Activated T-helper 2 cell treated with anti-CD3 and anti-CD28 coated beads, Interferon-gamma antibody, Interleukin-2, Interleukin-4, amounts not matched to agents 10 μg/mL and 5 μg/mL and 100 μg/mL, durations not matched to agents 14 hours and 24 hours and 36 hours (primary cell): ENCODE measurements at regions not wholly inside any gene's neighbourhood (a gene's known extent, or its start where the extent isn't known, plus 50 kb on each side); places are given as distances from the start of the nearest gene placed in this dataset.
"Not testable (repeated sequence)": the region's sequence is repeated elsewhere in the genome, so short reads cannot be mapped to it uniquely, and the experiment has no call there.

Experiments used
- DNase-seq: peaks from one replicate; pipeline ENCODE4 v3.0.0; 2021; ENCODE audit warnings: low spot score
- H3K27ac Mint-ChIP-seq: one replicate; pipeline ENCODE4 v1.8.0; 2021; ENCODE audit warnings: mixed read lengths
- H3K27me3 Mint-ChIP-seq: one replicate; pipeline ENCODE4 v1.8.0; 2021; ENCODE audit warnings: low read depth, mixed read lengths
- H3K36me3 Mint-ChIP-seq: one replicate; pipeline ENCODE4 v1.8.0; 2021; ENCODE audit warnings: low read depth, mixed read lengths
- H3K4me1 Mint-ChIP-seq: one replicate; pipeline ENCODE4 v1.8.0; 2021; ENCODE audit warnings: low read depth, mixed read lengths
- H3K4me3 Mint-ChIP-seq: one replicate; pipeline ENCODE4 v1.8.0; 2021; ENCODE audit warnings: low read depth, mild to moderate bottlenecking, moderate library complexity, mixed read lengths
- H3K9me3 Mint-ChIP-seq: one replicate; pipeline ENCODE4 v1.8.0; 2021; ENCODE audit warnings: mixed read lengths
- intact Hi-C: fragments of 100-400 bp; cut with micrococcal nuclease; formaldehyde crosslinking; loops from one replicate; pipeline ENCODE4 v1.15.1; 2023

GRCh38 chr2:16970948-16971347 lies 305.3 kb upstream of the CYRIA start:
- H3K27me3 Mint-ChIP-seq, H3K27ac Mint-ChIP-seq, intact Hi-C loops, DNase-seq, H3K9me3 Mint-ChIP-seq, H3K4me1 Mint-ChIP-seq, H3K36me3 Mint-ChIP-seq, H3K4me3 Mint-ChIP-seq: not testable (repeated sequence)

- Mint-ChIP-seq H3K4me3 (no peak overlapping the region), H3K27me3 (no peaks in the 10 kb centered on the region), H3K27ac (no peak overlapping the region)
Measured at GRCh38 chr2:16962505-16962904, 296.9 kb upstream of the CYRIA start.

DNA sequence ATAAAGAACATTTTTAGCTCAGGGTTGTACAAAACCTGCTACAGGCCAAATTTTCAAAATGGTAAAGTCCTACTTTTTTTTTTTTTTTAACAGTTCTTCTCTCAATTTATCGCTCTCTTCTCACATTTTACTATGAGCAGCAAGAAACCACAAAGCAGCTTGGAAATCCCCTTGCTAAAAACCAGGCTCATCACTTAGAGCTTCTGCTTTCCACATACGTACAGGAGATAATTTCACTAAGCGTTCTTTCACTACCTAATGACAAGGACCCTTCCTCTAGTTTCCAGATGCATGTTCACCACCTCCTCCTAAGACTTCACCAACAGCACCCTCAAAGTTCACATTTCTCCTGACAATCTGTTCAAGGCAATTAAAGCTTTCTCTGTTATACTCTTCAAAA lies 294.9 kb upstream of the CYRIA start:
- DNase-seq = no peak
- no peak overlapping the region for H3K27ac Mint-ChIP-seq
- H3K27me3 Mint-ChIP-seq = no peaks in the 10 kb centered on the region
- intact Hi-C loops = no loop called here
- no peaks in the 10 kb centered on the region for H3K4me1 Mint-ChIP-seq
- H3K4me3 Mint-ChIP-seq = no peak overlapping the region
- no peaks in the 10 kb centered on the region for H3K36me3 Mint-ChIP-seq
- H3K9me3 Mint-ChIP-seq = no peaks in the 10 kb centered on the region

More at GRCh38 chr2:16962505-16962904, 296.9 kb upstream of the CYRIA start:
- intact Hi-C loops = no loop called here
- DNase-seq = no peak
- H3K4me1 Mint-ChIP-seq = no peaks in the 10 kb centered on the region
- no peaks in the 10 kb centered on the region for H3K9me3 Mint-ChIP-seq
- H3K36me3 Mint-ChIP-seq = no peaks in the 10 kb centered on the region

DNA sequence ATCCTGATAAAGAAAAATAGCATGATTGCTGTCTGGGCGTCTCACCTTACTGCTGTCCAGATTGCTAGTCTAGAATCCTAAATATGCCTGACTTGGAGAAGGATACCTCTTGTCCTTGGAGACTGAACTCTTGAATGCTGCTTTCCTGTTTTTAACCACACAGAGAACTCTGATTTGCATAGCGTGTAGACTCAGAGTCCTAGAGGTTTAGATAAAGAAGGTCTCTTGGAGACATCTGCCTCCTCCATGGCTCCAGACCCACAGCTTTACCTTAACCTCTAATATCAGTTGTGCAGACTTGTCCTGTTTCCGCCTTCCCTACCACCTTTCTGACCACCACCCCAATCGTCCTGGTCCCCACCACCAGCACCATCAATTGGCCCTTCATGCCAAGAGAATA lies 292.6 kb upstream of the CYRIA start:
- DNase-seq = no peak
- H3K9me3 Mint-ChIP-seq = no peaks in the 10 kb centered on the region
- no peaks in the 10 kb centered on the region for H3K4me1 Mint-ChIP-seq
- no peak overlapping the region for H3K4me3 Mint-ChIP-seq
- intact Hi-C loops = no loop called here
- no peaks in the 10 kb centered on the region for H3K36me3 Mint-ChIP-seq
- H3K27ac Mint-ChIP-seq = no peak overlapping the region
- H3K27me3 Mint-ChIP-seq = no peaks in the 10 kb centered on the region

DNA sequence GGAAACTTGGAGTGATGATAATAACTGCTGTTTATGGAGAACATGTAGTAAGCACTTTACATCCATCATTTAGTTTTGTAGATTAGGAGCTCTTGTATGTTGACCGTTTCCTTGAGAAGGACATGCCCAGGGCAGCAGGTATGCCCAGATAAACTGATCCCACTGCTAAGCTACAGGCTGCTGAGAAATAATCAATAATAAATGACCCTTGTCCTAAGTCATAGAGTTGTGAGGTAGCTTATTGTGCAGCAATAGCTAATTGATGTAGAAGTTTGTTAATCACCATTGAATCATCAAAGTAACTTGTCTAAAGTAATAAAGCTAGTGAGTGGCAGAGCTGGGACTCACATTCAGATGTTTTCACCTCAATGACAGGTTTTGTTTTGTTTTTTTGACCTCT lies 287.2 kb upstream of the CYRIA start:
- no peak overlapping the region for H3K4me3 Mint-ChIP-seq
- no peaks in the 10 kb centered on the region for H3K27me3 Mint-ChIP-seq
- H3K27ac Mint-ChIP-seq = no peak overlapping the region
- intact Hi-C loops = no loop called here
- H3K9me3 Mint-ChIP-seq = no peaks in the 10 kb centered on the region
- no peaks in the 10 kb centered on the region for H3K4me1 Mint-ChIP-seq
- no peak for DNase-seq
- no peaks in the 10 kb centered on the region for H3K36me3 Mint-ChIP-seq

DNA sequence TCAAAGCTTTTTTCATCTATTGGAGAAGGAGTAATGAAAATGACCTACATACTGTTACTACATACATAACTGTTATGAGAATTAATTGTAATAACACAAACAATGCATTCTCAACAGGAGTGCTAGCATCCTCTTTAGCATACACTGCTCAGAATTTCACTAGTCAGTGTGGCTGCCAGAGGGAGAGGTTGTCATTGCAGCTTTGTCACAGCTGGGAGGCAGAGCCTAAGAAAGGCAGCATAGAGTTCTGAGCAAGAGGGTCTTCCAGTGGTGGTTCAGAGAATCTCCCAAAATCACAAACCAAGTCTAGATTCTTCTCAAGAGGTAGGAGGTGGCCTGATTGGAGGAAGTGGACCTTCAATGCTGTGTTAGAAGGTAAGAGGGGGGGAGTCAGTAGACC lies 286.7 kb upstream of the CYRIA start:
- Mint-ChIP-seq H3K27ac (no peak overlapping the region), H3K36me3 (no peaks in the 10 kb centered on the region), H3K9me3 (no peaks in the 10 kb centered on the region), H3K4me1 (no peaks in the 10 kb centered on the region), H3K27me3 (no peaks in the 10 kb centered on the region), H3K4me3 (no peak overlapping the region)
- no peak for DNase-seq
- intact Hi-C loops = no loop called here

DNA sequence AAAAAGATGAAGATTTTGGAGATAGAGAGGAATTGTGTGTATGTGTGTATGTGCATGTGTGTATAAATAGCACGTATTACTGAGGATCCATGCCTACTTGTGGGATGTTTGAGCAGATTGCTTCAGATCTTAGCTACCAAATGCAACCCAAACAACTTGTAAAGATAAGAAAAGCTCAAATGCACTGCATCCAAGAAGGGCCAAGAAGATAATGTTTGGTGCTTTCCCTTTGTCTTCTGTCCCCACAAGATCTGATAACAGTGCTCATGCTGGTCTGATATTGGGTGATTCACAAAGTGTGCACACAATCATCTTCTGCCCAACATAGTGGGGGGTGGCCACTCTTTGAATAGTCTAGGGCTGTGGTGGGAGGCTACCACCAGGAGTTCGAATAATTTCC lies 284.8 kb upstream of the CYRIA start:
- H3K4me1 Mint-ChIP-seq = no peaks in the 10 kb centered on the region
- no peaks in the 10 kb centered on the region for H3K27me3 Mint-ChIP-seq

DNA sequence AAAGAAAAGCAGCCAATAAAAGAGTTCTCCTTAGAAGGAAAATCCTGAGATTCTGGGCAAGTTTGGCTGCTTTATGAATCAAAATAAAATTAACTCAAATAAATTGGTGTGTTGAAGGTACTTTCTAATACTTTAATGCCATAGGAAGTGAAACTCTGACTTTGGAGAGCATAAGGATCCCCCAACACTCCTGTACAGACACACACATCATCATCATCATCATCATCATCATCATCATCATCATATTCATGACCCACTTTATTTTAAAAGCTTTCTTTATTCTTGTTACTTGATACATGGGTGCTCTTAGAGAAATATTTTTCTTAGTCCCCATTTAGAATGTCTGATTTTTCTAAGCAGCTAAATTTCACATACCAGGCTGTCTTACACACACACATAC lies 283.1 kb upstream of the CYRIA start:
- no peaks in the 10 kb centered on the region for H3K4me1 Mint-ChIP-seq
- no peaks in the 10 kb centered on the region for H3K9me3 Mint-ChIP-seq

More for the DNA sequence above, 284.8 kb upstream of the CYRIA start:
- intact Hi-C loops = no loop called here
- no peak for DNase-seq
- Mint-ChIP-seq H3K4me3 (no peak overlapping the region), H3K27ac (no peak overlapping the region), H3K36me3 (no peaks in the 10 kb centered on the region), H3K9me3 (no peaks in the 10 kb centered on the region)

DNA sequence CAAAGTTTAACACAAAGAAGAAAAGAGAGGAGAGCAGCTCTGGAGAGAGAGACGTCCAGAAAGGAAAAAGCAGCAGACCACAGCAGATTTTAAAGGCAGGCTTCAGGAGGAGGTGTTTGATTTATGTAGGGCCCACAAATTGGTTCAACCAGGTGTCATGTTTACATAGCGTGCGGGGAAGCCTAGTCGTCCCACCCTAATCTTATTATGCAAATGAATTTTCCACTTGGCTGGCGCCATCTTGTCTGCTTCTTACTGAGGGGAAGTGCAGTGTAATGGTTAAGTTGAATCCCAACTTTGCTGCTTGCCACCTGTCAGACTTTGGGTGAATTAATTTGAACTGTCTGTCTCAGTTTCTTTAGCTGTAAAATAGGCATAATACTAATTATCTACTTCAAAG lies 282.4 kb upstream of the CYRIA start:
- Mint-ChIP-seq H3K4me1 (no peaks in the 10 kb centered on the region), H3K4me3 (no peak overlapping the region), H3K27ac (no peak overlapping the region), H3K9me3 (no peaks in the 10 kb centered on the region), H3K36me3 (no peaks in the 10 kb centered on the region), H3K27me3 (no peaks in the 10 kb centered on the region)
- DNase-seq = no peak
- intact Hi-C loops = no loop called here

More for the DNA sequence above, 283.1 kb upstream of the CYRIA start:
- no peak overlapping the region for H3K4me3 Mint-ChIP-seq
- no peaks in the 10 kb centered on the region for H3K27me3 Mint-ChIP-seq
- intact Hi-C loops = no loop called here
- H3K36me3 Mint-ChIP-seq = no peaks in the 10 kb centered on the region
- DNase-seq = no peak
- no peak overlapping the region for H3K27ac Mint-ChIP-seq

DNA sequence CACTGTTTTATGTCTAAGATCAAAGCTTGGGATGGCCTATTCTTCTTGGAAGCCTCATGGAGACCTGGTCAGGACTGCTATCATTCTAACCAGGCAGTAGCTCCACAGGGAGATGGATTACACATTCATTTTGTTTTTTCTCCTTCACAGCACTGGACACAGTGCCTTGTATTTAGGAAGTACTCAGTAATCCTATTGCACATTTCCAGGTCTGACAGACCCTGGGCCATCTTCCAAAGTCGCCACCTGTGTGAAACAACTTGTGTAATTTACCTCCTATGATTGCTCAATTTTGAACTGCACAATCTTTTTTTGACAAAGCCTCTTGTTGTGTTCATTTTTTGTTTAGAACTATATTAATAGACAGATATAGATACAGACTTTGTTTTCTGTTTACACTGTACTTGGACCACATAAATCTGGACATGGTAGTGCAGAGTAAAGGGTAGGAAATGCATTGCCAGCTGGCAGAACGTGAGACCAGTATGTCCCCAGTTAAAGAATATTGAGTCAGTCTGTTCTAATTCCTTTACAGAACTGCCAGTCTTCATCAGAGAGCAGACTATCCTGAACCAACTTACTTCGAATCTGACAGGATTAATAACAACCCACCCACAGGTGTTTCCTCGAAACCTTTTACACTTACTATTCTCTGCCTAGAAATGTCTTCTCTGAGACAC lies 277.8 kb upstream of the CYRIA start:
- Mint-ChIP-seq H3K9me3 (peaks cover 8% of the 10 kb centered on the region), H3K4me3 (no peak overlapping the region), H3K27me3 (no peaks in the 10 kb centered on the region), H3K4me1 (no peaks in the 10 kb centered on the region), H3K36me3 (no peaks in the 10 kb centered on the region), H3K27ac (no peak overlapping the region)
- DNase-seq = no peak
- intact Hi-C loops = no loop called here

- Mint-ChIP-seq H3K4me1 (no peaks in the 10 kb centered on the region), H3K9me3 (peaks cover 8% of the 10 kb centered on the region), H3K27ac (no peak overlapping the region), H3K36me3 (no peaks in the 10 kb centered on the region), H3K4me3 (no peak overlapping the region), H3K27me3 (no peaks in the 10 kb centered on the region)
- intact Hi-C loops = no loop called here
- no peak for DNase-seq
Measured at GRCh38 chr2:16940214-16940613, 274.6 kb upstream of the CYRIA start.

DNA sequence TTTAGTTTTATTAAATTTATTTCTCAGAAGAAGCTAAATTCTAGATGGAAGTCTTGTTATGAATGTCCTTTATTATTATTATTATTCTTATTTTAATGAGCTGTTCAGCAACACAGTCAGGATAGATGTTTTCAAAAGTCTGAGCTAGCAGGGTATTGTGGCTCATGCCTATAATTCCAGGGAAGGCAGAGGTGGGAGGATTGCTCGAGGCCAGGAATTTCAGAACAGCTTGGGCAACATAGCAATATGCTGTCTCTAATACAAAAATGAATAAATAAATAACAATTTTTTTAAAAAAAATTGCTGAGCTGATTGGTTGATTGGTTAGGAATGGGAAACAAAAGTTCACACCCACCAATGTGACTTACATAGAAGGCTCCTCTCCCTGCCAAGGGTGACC lies 274.1 kb upstream of the CYRIA start:
- H3K4me3 Mint-ChIP-seq = no peak overlapping the region
- no peak for DNase-seq
- H3K27ac Mint-ChIP-seq = no peak overlapping the region
- intact Hi-C loops = no loop called here
- no peaks in the 10 kb centered on the region for H3K27me3 Mint-ChIP-seq
- no peaks in the 10 kb centered on the region for H3K4me1 Mint-ChIP-seq
- H3K9me3 Mint-ChIP-seq = peaks cover 8% of the 10 kb centered on the region
- H3K36me3 Mint-ChIP-seq = no peaks in the 10 kb centered on the region

GRCh38 chr2:16933355-16933754 lies 267.7 kb upstream of the CYRIA start:
- intact Hi-C loops = no loop called here
- Mint-ChIP-seq H3K4me1 (no peaks in the 10 kb centered on the region), H3K36me3 (no peaks in the 10 kb centered on the region), H3K27me3 (no peaks in the 10 kb centered on the region), H3K4me3 (no peak overlapping the region), H3K27ac (no peak overlapping the region), H3K9me3 (no peaks in the 10 kb centered on the region)
- no peak for DNase-seq

GRCh38 chr2:16932826-16933225 lies 267.2 kb upstream of the CYRIA start:
- no peaks in the 10 kb centered on the region for H3K9me3 Mint-ChIP-seq
- no peaks in the 10 kb centered on the region for H3K36me3 Mint-ChIP-seq
- DNase-seq = no peak
- H3K4me1 Mint-ChIP-seq = no peaks in the 10 kb centered on the region
- H3K27ac Mint-ChIP-seq = no peak overlapping the region
- intact Hi-C loops = no loop called here
- no peak overlapping the region for H3K4me3 Mint-ChIP-seq
- H3K27me3 Mint-ChIP-seq = no peaks in the 10 kb centered on the region
